UCSD-AML1 (cell line): ENCODE measurements at regions not wholly inside any gene's neighbourhood (a gene's known extent, or its start where the extent isn't known, plus 50 kb on each side); places are given as distances from the start of the nearest gene placed in this dataset.
"Not testable (repeated sequence)": the region's sequence is repeated elsewhere in the genome, so short reads cannot be mapped to it uniquely, and the experiment has no call there.

Experiments
- DNase-seq: peaks from one replicate; lab custom pipeline; 2025; ENCODE audit not compliant: unreplicated experiment; lab: John Stamatoyannopoulos, UW

- DNase-seq, result no peak
Observed at GRCh38 chr10:105745596-105746148, 1104.6 kb downstream of the SORCS3 start.

GRCh38 chr10:105743343-105744056 is 1102.4 kb downstream of the SORCS3 start:
- DNase-seq, result no peak

- DNase-seq, result no peak
Observed at GRCh38 chr10:105742923-105743322, 1101.8 kb downstream of the SORCS3 start.

- DNase-seq, result no peak
Observed at GRCh38 chr10:105742184-105742583, 1101.1 kb downstream of the SORCS3 start.

- DNase-seq, result no peak
Observed at GRCh38 chr10:105734479-105734878, 1093.4 kb downstream of the SORCS3 start.

GRCh38 chr10:105733924-105734323 is 1092.8 kb downstream of the SORCS3 start:
- DNase-seq, result no peak

GRCh38 chr10:105729428-105729827 is 1088.3 kb downstream of the SORCS3 start:
- no peak for DNase-seq

GRCh38 chr10:105727586-105727985 is 1086.5 kb downstream of the SORCS3 start:
- not testable (repeated sequence) for DNase-seq

- DNase-seq, result no peak
Observed at GRCh38 chr10:105727131-105727530, 1086.0 kb downstream of the SORCS3 start.

- no peak for DNase-seq
Observed at GRCh38 chr10:105726149-105726548, 1085.1 kb downstream of the SORCS3 start.

GRCh38 chr10:105725007-105725406 is 1083.9 kb downstream of the SORCS3 start:
- no peak for DNase-seq

GRCh38 chr10:105718207-105718995 is 1077.3 kb downstream of the SORCS3 start:
- DNase-seq, result no peak

- DNase-seq, result no peak
Observed at GRCh38 chr10:105714728-105715127, 1073.6 kb downstream of the SORCS3 start.

- no peak for DNase-seq
Observed at GRCh38 chr10:105707603-105708002, 1066.5 kb downstream of the SORCS3 start.

GRCh38 chr10:105706281-105707026 is 1065.4 kb downstream of the SORCS3 start:
- DNase-seq, result no peak

GRCh38 chr10:105702211-105702610 is 1061.1 kb downstream of the SORCS3 start:
- DNase-seq, result no peak

GRCh38 chr10:105700218-105700617 is 1059.1 kb downstream of the SORCS3 start:
- no peak for DNase-seq

- DNase-seq, result no peak
Observed at GRCh38 chr10:105699504-105699903, 1058.4 kb downstream of the SORCS3 start.

GRCh38 chr10:105698592-105698991 is 1057.5 kb downstream of the SORCS3 start:
- DNase-seq, result no peak

GRCh38 chr10:105697290-105697780 is 1056.2 kb downstream of the SORCS3 start:
- DNase-seq, result no peak

- no peak for DNase-seq
Observed at GRCh38 chr10:105691811-105692210, 1050.7 kb downstream of the SORCS3 start.
